HK-2 (cell line): ENCODE measurements at regions not wholly inside any gene's neighbourhood (a gene's known extent, or its start where the extent isn't known, plus 50 kb on each side); places are given as distances from the start of the nearest gene placed in this dataset.
"Not testable (repeated sequence)": the region's sequence is repeated elsewhere in the genome, so short reads cannot be mapped to it uniquely, and the experiment has no call there.

ENCODE experiments used
- DNase-seq: peaks from one replicate; pipeline ENCODE4 v3.0.0-alpha.2; 2018; ENCODE audit not compliant: unreplicated experiment

DNA sequence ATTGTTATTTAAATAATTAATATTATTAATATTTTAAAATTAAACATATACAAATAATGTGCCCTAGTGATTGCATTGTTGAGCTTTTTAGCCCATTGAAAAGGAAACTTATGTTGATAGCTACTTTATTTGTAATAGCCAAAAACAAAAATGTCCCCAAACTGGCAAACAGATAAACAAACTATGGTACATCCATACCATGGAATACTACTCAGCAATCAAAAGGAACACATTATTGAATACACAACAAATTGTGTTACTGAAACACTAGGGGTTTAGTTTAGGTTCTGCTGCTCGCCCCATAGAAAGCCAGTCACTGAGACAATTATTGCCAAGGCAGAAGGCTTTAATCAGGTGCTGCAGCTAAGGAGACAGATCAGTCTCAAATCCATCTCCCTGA lies 239.7 kb upstream of the KITLG start:
- no peak for DNase-seq

DNA sequence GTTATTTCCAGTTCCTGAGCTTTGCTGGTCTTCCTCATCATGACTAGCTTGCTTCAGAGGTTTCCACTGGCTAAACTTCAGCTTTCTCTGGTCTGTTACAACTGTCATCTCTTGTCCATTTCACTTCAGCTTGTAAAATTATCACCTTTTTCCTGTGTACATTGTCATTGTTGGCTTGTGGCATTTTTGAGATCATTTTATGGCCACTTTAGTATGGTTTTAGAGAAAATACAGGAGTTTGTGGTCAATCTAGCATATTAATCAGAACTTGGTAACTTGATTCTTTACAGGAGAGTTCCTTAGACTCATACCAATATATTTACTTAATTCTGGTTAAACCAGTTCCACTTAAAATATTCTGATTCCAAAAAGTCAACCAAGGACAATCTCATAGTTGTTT lies 235.9 kb upstream of the KITLG start:
- DNase-seq, result no peak

DNA sequence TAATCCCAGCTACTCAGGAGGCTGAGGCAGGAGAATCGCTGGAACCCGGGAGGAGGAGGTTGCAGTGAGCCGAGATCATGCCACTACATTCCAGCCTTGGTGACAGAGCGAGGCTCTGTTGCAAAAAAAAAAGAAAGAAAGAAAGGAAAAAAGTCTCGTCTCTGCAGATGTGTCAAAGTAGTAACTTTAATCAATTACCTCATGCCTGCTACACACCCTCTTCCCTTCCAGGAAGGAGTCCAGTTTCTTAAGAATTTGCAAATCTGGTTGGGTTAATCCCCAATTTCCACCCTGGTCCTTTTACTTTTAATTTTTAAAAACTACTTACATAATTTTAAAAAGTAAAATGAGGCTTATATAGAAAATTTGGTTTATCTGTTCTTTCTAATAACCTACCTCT lies 234.5 kb upstream of the KITLG start:
- no peak for DNase-seq

DNA sequence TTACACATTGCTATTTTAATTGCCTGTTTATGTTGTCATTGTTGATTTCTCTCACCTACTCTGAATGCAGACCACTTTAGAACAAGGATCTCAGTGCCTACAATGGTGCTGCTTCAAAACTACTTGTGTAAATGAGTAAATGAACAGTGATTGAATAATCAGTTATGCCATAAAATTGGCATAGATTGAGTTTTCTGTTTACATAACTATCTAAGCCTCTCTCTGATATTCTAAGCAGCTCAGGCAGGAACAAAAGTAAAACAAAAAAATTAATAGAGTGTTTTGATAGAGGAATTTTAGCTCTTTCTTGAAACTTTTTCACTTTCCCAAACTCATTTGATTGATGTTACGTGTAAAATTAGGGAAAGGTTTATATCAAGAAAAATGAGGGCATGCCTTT lies 232.3 kb upstream of the KITLG start:
- no peak for DNase-seq

DNA sequence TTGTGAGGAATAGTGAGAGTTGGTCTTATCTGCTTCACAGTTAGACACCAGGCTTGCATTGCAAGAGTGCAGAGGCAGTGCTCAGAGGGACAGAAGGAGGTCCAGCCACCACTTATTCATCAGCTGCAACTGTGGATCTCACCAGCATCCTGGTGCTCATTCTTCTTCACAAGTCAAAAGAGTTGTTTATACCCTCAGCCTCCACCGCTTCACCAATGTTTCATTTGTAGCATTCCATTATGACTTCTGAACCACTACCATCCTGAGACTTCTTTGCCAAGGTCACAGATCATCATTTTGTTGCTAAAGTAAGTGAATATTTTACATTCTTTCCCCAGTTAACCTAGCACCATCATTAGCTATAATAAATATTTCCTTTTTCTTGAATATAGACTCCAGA lies 230.5 kb upstream of the KITLG start:
- no peak for DNase-seq

DNA sequence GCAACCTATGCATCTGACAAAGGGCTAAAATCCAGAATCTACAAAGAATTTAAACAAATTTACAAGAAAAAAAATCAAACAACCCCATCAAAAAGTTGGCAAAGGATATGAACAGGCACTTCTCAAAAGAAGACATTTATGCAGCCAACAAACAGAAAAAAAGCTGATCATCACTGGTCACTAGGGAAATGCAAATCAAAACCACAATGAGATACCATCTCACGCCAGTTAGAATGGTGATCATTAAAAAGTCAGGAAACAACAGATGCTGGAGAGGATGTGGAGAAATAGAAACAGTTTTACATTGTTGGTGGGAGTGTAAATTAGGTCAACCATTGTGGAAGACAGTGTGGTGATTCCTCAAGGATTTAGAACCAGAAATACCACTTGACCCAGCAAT lies 229.6 kb upstream of the KITLG start:
- not testable (repeated sequence) for DNase-seq

DNA sequence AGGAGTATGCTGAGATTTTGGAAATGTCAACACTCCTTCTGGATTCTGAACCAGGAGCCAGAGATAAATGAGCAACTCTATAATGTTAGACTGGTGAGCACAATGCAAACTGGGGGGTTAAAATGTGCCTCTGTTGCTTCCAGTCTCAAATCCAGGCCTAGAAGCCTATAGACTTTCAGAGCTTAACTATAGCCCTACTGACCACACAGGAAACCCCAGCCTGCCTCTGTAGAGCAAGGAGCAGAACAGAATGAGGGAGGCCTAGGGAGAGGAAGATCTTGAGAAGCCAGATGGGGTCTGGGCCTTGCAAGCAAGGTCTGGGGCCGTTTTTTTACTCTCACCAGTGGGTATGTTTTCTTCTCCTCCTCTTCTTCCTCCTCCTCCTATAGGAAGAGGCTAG lies 225.4 kb upstream of the KITLG start:
- no peak for DNase-seq

DNA sequence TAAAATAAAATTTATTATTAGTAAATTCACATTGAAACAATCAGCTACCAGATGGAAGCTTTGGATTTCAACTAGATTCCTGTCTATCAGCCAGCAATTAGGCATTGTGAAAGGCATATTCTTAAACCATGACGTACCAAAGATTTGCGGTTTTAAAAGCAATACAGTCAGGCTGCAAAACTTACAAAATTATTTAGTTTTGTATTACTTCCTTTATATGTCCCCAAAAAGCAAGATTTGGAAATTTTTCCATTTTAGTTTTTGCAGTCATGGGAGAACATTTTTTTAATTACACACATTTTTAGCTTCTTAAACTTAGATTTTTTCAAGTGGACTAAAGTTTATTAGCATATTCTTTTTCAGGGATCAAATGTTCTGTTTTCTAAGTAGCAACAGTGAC lies 225.0 kb upstream of the KITLG start:
- DNase-seq, result no peak

DNA sequence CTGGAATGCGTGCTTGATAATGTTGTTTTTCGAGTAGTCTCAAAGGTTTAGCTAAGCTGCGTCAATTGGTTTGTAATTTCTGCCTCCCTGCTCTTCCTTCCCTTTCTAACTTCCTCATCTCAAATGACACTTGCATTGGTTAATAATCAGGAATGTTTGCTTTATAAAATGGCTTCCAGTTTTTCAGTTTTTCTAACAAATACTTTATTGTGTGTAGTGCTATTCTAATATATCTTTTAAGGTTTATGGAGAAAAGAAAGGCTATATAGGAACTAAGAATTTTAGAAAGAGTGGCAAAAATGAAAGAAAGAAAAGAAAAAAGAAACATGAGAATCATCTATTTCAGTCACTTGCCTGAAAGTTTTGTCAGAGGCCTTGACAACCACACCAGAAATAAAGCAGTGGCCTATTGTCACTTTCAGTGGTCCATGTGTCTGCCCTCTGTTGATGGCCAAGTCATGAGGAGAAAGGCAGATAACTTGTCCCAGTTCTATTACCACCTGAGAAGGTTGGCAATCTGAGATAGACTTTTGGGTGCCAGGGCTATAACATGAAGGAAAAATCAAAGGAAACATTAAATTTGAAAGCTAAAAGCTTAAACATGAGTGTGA lies 221.9 kb upstream of the KITLG start:
- no peak for DNase-seq

DNA sequence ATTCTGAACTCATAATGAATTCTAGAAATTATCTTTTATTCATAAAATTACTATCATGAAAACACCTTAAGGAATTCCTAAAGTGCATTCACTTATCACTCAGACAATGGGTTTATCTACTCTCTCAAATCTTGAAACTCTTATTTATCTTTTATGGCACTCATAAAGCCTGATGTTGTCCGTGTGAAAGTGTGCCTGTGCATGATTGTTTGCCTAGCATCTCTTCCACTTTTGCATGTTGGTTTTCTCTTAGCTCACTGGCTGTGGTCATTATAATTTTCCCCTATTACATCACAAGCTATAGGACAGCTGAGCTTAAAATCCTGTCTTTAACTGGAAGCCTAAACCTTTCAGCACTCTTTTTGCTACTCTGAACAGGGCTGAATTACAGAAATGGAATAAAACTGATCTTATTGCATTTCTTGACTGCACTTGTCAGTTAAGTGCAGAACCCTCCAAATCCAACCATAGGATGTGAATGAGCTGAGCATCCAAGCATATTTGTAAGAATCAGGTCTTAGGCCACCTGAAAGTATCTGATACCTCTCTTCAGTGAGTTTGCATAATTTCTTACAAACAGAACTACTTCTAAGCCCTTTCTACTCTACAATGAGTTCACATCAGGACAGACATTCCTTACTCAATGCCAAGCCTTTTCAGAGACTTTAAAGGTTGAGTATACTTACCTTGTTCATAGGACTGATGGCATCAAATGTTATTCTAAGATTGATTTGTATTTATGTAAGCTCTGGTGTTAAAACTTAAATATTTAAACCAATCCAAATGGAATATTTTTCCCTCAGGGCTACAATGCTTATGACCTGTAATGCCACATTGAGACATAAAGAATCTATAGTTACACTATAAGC lies 221.2 kb upstream of the KITLG start:
- no peak for DNase-seq

DNA sequence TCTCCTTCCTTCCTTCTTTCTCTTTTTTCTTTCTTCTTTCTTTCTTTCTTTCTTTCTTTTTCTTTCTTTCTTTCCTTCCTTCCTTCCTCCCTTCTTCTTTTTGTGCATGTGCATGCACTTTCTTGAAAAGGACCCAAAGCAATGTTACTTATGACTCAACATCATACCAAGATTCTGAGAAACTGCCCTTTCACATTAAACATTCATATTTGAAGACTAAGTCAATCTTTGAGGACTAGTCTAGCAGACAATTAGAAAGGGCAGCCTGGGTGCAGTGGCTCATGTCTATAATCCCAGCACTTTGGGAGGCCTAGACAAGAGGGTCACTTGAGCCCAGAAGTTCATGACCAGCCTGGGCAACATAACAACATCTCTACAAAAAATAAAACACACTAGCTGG lies 212.8 kb upstream of the KITLG start:
- DNase-seq, result no peak

DNA sequence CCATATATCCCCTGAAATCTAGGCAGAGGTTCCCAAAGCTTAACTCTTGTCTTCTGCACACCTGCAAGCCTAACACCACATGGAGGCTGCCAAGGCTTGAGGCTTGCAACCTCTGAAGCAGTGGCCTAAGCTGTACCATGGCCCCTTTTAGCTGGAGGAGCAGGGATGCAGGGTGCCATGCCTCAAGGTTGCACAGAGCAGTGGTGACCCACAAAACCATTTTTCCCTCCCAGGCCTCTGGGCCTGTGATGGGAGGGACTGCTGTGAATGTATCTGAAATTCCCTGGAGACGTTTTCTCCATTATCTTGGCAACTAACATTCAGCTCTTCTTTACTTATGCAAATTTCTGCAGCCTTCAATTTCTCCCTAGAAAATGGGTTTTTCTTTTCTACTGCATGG lies 210.0 kb upstream of the KITLG start:
- DNase-seq, result no peak

DNA sequence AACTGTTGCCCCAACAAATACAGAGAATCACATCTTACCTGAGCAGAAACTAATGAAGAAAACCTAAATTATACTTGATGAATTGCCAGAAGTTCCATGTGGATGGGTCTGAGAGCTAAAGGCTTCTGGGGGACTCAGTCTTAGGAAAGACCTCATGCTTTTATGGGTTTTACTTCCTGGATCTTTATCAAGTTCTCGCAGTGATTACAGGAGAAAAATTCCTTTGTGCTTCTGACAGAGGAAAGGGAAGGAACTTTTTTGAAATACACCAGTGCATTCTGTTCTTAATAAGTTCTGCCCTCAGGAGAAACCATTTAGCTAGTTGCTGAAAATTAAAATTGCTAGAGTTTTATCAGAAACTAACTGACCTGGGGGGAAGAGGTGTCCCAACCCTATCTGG lies 203.9 kb upstream of the KITLG start:
- no peak for DNase-seq

DNA sequence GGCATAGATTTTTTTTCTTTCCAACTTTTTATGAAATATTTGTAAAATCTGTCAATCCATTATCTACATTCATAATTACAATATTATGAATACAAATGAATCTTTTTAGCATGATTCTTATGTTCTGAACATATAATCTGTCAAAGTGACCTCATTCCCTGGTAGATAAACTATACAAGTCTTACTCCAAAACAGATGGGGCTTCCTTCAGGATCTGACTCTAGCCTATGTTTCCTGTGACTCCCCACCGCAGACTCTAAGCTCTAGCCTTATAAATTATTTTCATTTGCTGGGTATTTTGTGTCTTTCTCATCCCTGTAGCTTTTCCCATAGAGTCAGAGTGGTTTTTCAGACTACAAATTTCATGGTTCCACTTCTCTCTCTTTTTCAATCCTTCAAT lies 202.1 kb upstream of the KITLG start:
- no peak for DNase-seq

DNA sequence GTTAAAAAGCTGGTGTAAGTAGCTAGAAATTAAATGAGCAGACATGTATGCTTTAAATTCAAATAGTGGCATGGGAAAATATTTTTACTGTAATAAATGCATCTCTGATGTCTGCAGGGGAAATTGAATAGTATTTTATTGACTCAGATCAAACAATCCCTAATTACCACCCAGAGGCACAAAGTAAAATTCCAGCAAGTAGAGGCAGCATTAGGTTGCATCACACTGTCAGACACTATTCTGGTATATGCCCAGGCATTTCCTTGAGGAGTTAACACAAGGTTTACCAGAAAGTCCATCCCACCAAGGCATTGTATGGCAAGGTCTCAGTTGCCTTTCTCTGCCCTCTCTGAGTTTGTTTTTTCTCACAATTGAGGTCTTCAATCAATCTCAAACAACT lies 201.6 kb upstream of the KITLG start:
- no peak for DNase-seq

DNA sequence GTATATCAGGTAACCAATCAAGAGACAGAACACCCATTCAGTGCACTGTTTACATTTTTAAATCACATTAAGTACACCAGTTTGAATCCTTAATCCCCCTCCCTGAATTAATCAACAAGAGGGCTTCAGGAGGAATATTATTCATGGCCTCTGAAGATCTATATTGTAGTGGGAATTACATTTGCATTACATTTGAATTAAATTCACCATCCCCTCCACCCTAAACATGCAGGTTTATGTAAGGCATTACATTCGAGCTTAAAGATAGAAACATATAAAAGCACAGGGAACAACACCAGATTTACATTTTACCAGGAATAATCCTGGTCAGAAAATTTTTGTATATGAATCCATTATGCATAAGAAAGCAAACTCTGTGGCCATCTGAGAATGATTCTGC lies 197.8 kb upstream of the KITLG start:
- DNase-seq, result no peak

DNA sequence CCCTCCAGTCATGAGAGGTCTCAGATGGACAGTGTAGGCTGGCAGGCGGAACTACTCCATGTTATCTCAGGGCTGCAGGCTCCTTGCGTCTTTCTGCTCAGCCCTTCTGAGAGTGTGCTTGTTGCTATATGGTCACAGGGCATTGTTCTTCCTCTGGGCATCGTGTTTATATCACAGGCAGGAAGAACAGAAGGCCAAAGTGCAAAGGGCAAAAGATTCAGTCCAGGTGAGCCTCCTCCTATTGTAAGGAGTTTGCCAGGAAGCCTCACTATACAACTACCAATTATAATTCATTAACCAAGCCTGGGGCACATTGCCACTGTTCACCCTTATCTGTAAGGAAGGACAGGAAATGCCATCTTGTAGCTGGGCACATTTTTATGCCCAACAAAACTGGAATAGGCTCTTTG lies 195.5 kb upstream of the KITLG start:
- no peak for DNase-seq

DNA sequence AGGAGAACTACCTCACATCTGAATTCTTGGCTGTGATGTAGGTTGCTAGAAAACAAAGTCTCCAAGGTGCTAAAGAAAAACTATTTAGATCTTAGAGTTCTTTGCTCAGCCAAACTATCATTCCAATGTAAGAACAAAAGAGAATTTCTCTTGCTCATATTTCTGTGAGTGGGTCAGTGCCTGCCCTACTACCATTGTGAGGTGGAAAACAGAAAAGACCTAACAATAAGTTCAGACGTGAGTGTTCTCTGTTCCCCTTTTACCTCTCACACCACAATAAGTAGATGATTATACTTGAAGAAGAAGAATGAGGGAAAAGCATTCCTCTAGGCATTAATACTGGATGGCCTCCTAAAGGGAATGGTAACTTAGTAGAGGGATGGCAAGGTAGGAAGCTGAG lies 187.4 kb upstream of the KITLG start:
- no peak for DNase-seq

DNA sequence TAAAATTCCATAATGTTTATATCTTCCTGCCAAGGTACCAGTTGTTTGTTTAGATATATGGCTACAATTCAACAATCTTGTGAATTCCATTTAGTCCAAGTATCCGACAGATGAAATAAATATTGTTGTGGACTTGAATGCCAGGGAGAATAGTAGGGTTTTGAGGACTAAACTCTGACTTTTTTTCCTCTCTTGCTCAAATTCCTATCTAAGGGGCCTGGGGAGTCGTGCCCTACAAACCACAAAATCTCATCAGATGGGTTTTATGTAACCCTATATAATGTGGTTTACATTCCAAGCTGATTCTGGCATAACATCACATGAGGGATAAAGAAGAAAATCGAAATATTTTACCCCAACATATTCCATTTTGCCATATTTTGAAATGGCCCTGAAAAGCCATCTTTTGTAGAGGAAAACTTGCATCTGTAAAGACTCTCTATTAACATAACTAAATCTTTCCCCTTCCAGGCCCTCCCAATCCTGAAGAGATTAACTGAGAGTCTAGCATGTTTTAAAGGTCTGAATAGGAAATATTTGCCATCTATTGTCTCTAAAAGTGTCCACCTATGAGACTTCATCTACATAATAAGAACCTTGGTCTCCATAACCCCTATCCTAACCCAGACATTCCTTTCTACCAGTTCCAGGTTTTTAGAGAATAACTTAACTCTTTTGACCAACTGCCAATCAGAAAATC lies 184.7 kb upstream of the KITLG start:
- no peak for DNase-seq

DNA sequence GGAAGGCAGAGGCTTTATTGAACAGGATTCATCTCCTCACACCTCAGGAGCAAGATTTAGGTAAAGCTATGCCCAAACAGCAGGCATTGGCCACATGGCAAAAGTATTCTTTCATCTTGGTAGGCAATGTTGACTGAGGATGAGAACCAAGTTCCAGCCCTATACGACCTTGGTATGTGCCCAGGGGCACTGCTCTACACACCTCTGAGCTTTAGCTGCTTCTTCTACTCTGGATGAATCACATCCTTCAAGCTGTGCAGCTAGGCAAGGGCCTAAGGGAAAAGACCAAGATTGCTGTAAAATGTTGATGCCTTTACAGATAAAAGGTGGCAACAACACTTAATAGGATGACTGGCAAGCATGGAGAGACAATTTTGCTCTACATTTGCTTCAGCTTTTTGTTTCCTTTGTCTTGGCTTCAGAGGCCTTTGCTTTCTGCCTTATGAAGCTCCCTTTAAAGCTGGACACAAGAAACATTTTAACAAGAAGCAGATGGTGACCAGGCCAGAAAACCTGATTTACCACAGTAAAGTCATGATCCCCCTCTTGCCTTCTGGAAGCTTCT lies 183.3 kb upstream of the KITLG start:
- DNase-seq, result no peak

DNA sequence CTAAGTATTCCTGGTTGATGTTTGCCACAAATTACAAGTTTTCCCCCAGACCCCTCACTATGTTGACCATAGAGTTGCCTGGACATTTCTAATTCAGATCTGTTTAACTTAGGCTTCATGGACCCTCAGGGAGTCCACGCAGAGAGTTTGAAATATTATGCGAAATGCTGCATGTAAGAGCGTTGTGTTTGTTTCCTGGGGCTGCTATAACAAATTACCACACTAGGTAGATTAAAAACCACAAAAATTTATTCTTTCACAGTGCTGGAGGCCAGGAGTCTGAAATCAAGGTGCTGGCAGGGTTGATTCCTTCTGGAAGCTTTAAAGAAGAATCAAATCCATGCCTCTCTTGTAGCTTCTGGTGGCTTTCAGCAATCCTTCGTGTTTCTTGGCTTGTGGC lies 177.9 kb upstream of the KITLG start:
- no peak for DNase-seq

DNA sequence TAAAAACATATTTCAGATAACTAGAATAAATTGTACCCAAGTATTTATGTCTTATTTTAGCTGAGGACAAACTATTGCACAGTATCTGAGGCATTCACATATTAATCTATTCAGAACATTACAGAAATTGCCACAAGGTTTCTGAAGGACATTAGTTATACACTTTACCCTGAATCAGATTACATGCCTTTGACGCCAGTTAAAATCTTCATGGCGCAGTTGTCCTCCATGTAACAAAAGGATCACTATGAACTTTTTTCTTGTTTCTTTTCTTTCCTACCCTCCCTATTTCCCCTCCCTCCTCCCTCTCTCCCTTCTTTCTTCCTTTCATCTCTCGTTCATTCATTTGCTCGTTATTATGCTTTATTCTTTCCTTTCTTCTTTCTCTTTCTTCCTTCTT lies 176.6 kb upstream of the KITLG start:
- no peak for DNase-seq

DNA sequence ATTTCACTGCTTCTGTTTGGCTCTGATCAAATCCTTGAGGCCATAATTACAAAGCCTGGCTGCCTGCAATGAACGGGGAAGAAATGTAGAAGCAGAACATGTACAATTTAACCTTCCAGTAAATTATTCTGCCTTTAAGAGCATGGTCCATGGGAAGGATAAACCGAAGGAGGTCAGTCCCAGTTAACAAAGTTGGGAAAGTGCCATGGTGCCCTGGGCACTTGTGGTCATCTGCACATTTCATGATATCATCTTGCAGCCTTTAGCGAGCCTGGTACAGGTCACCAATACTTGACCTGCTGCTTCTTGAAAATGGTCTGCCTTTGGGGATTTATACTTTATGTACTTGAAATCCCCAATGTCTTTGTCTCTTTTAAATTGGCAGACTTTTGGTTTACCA lies 175.9 kb upstream of the KITLG start:
- no peak for DNase-seq
